ENCODE measurements at regions not wholly inside any gene's neighbourhood (a gene's known extent, or its start where the extent isn't known, plus 50 kb on each side); places are given as distances from the start of the nearest gene placed in this dataset.

- TF ChIP-seq, protein P1, sequence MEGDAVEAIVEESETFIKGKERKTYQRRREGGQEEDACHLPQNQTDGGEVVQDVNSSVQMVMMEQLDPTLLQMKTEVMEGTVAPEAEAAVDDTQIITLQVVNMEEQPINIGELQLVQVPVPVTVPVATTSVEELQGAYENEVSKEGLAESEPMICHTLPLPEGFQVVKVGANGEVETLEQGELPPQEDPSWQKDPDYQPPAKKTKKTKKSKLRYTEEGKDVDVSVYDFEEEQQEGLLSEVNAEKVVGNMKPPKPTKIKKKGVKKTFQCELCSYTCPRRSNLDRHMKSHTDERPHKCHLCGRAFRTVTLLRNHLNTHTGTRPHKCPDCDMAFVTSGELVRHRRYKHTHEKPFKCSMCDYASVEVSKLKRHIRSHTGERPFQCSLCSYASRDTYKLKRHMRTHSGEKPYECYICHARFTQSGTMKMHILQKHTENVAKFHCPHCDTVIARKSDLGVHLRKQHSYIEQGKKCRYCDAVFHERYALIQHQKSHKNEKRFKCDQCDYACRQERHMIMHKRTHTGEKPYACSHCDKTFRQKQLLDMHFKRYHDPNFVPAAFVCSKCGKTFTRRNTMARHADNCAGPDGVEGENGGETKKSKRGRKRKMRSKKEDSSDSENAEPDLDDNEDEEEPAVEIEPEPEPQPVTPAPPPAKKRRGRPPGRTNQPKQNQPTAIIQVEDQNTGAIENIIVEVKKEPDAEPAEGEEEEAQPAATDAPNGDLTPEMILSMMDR (IDR thresholded peaks at IDR 0.05; ENCODE audit: low read depth, low read length, missing control alignments) = no peak
- in situ Hi-C loops (cut with HindIII; ENCODE audit: low pct_ligation_motif_present, low sequenced_read_pairs) = no loop called here
- no peak overlapping the region for H3K4me3 ChIP-seq (ENCODE audit: low read depth, low read length)
- H3K36me3 ChIP-seq (replicated peaks) = no peaks in the 10 kb centered on the region
- DNase-seq = no peak
- no peaks in the 10 kb centered on the region for H3K27me3 ChIP-seq (replicated peaks)
- H3K27ac ChIP-seq = no peak overlapping the region
These were observed 185.9 kb downstream of the CRPPA start for GRCh38 chr7:16235147-16236114.

DNA sequence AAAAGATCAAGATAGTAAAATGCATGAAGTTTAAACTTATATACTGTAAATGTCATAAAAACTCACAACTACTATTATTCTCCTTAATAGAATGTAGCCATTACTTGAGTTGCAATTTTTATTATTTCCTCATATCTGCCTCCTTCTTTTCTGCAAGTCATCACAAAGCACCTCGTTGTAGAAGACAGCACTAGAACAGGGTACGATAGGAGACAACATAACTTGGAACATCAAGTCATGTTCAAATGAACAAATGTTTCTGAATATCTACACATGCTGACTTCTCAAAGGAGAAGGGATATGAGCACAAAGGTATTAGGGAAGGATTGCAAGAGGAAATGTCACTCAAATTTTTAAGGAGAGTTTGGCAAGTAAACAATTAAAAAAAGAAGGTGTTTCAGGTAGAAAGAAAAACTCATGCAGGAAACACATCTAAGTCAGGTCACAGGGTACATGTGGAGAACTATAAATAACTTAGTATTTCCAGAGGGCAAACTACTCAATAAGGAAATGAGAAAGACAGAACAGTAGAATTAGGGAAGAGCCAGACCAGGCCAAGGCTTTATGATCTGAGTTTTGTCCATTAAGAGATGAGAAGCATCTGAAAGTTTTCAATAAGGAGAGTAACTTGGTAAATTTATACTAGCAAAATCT is 186.7 kb downstream of the CRPPA start:
- DNase-seq = no peak
- Histone ChIP-seq H3K4me3 (ENCODE audit: low read depth, low read length) (no peak overlapping the region), H3K27me3 (replicated peaks) (no peaks in the 10 kb centered on the region), H3K36me3 (replicated peaks) (no peaks in the 10 kb centered on the region), H3K27ac (no peak overlapping the region)
- TF ChIP-seq, protein P1 (IDR thresholded peaks at IDR 0.05; ENCODE audit: low read depth, low read length, missing control alignments) = no peak
- in situ Hi-C loops (cut with HindIII; ENCODE audit: low pct_ligation_motif_present, low sequenced_read_pairs) = no loop called here

DNA sequence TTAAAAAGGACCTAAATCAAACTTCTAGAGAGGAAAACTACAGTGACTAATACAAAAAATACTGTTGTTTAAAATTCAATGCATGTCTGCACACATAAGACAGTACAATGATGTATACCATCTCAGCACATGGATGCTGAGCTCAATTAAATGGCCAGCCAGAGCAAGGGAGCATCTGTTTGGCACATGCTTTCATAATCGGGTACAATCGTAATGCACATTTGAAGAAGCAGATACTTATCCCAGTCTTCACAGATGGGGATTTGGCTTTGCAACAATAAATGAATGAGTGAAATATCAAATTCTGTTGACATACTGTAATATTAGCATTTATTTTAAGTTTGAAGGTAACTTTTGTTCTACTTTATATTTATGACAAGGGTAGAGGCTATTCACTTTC is 187.8 kb downstream of the CRPPA start:
- Histone ChIP-seq H3K4me3 (ENCODE audit: low read depth, low read length) (no peak overlapping the region), H3K27ac (no peak overlapping the region), H3K27me3 (replicated peaks) (no peaks in the 10 kb centered on the region), H3K36me3 (replicated peaks) (no peaks in the 10 kb centered on the region)
- TF ChIP-seq, protein P1 (IDR thresholded peaks at IDR 0.05; ENCODE audit: low read depth, low read length, missing control alignments) = no peak
- in situ Hi-C loops (cut with HindIII; ENCODE audit: low pct_ligation_motif_present, low sequenced_read_pairs) = no loop called here
- no peak for DNase-seq

DNA sequence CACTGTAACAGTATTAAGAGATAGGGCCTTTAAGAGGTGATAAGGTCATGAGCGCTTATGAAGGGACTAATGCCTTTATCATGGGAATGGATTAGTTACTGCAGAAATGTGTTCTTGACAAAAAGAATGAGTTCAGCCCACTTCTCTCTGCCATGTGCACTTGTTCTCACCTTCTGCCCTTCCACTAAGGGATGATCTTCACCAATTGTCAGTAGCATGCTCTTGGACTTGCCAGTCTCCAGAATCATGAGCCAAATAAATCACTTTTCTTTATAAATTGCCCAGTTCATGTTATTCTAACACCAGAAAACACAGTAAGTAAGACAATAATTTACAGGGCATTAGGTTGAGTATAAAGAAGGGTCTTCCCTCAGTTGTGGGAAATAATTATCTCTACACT is 189.1 kb downstream of the CRPPA start:
- in situ Hi-C loops (cut with HindIII; ENCODE audit: low pct_ligation_motif_present, low sequenced_read_pairs) = no loop called here
- Histone ChIP-seq H3K36me3 (replicated peaks) (no peaks in the 10 kb centered on the region), H3K4me3 (ENCODE audit: low read depth, low read length) (no peak overlapping the region), H3K27ac (no peak overlapping the region), H3K27me3 (replicated peaks) (no peaks in the 10 kb centered on the region)
- TF ChIP-seq, protein P1 (IDR thresholded peaks at IDR 0.05; ENCODE audit: low read depth, low read length, missing control alignments) = no peak
- DNase-seq = no peak

DNA sequence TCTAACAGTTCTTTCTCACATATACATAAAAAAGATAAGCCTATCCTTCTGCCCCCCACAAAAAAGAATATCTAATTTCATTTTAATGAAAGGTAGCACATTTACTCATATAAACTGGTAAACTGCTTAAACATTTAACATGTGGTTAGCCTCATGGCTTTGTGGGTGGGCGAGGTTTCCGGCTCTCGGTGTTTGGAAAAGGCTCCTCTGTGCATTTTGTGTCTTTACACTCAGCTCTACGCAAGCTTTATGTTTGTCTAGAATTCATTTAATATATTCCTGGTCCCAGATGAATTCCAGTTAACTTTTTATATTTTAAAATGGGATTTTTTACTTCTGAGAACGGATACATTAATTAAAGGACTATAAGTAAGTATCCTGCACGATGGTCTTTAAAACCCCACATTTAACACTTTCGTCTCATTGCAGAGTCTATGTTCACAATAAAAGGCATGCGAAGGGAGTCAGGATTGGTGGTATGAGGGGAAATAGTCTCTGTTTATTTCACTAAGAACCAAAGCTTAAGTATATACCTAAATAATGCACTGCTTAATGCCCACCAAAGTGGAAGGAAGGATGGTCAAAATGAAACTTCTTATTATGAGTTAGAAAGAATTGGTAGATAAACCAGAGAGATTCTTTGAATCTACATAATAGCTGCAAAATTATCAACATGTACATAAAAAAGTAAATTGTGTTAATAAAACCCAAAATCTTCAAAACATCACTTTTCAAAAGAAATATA is 197.2 kb downstream of the CRPPA start:
- no peaks in the 10 kb centered on the region for H3K27me3 ChIP-seq (replicated peaks)
- H3K36me3 ChIP-seq (replicated peaks) = no peaks in the 10 kb centered on the region
- no peak for DNase-seq
- in situ Hi-C loops (cut with HindIII; ENCODE audit: low pct_ligation_motif_present, low sequenced_read_pairs) = no loop called here
- no peak overlapping the region for H3K4me3 ChIP-seq (ENCODE audit: low read depth, low read length)
- H3K27ac ChIP-seq = no peak overlapping the region
- TF ChIP-seq, protein P1 (IDR thresholded peaks at IDR 0.05; ENCODE audit: low read depth, low read length, missing control alignments) = no peak
